Stimulated activated CD8-positive, alpha-beta memory T cell treated with anti-CD3 and anti-CD28 coated beads, Interleukin-4, amount 100 ng/mL, for 1 hour (primary cell): ENCODE measurements at regions not wholly inside any gene's neighbourhood (a gene's known extent, or its start where the extent isn't known, plus 50 kb on each side); places are given as distances from the start of the nearest gene placed in this dataset.

Experiments
- DNase-seq, 2 donors: peaks; one replicate each; pipeline ENCODE4 v3.0.0-alpha.2; 2020; ENCODE audit warnings: low read depth in 2 of 2, low spot score in 1 of 2

GRCh38 chr3:177557548-177557947, 360.3 kb upstream of the TBL1XR1 start:
- DNase-seq, result no peak

- DNase-seq, result no peak
These were observed 364.1 kb upstream of the TBL1XR1 start for GRCh38 chr3:177561365-177561764.

DNA sequence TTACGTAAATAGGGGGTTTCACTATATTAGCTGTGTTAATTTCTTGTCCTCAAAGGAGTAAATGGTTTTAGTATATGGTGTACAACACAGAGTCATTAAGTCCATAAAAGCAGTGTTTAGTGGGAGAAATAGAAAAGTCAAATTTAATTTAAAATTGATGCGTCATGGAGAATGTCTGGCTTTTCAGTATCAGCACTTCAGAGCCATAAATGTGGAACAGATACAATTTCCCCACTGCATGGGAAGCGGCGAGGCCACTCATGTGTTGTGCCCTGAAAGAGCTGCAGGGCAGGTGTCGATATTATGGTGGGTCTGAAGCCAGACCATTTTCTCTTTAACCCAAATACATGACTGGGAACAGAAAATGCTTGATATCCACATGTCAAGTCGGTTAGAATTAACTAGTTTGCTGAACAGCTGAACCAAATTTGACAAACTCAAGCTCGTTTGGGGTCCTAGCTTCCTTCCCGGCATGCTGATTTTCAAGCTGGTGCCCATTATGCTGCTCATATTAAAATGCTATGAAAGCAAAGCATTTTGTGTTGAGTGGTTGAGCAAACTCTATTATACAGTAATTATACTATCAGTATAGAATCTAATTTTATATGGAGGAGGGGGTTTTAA, 364.6 kb upstream of the TBL1XR1 start:
- DNase-seq, result no peak

- DNase-seq, result no peak
These were observed 366.0 kb upstream of the TBL1XR1 start for GRCh38 chr3:177563243-177563780.

GRCh38 chr3:177563792-177564191, 366.5 kb upstream of the TBL1XR1 start:
- no peak for DNase-seq

- DNase-seq, result no peak
These were observed 368.7 kb upstream of the TBL1XR1 start for GRCh38 chr3:177565981-177566380.

- no peak for DNase-seq
These were observed 370.6 kb upstream of the TBL1XR1 start for GRCh38 chr3:177567833-177568232.

DNA sequence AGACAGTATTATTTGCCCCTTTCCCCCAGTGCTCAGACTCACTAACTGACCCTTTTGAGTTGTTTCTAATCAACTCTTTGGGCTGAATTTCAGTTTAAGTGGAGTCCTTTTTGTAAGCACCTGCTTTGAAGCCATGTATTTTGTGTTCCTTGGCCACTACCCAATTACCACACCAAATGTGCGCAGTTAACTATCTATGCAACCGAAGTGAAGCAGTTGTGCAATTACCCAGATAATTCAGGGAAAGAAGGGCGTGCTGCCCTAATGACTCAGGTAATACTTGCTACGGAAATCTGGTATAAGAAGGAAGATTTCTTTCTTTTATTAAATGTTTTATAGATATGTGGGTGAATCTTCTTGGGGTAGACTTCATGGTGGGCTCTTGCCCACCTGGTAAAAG, 371.9 kb upstream of the TBL1XR1 start:
- DNase-seq, result no peak

DNA sequence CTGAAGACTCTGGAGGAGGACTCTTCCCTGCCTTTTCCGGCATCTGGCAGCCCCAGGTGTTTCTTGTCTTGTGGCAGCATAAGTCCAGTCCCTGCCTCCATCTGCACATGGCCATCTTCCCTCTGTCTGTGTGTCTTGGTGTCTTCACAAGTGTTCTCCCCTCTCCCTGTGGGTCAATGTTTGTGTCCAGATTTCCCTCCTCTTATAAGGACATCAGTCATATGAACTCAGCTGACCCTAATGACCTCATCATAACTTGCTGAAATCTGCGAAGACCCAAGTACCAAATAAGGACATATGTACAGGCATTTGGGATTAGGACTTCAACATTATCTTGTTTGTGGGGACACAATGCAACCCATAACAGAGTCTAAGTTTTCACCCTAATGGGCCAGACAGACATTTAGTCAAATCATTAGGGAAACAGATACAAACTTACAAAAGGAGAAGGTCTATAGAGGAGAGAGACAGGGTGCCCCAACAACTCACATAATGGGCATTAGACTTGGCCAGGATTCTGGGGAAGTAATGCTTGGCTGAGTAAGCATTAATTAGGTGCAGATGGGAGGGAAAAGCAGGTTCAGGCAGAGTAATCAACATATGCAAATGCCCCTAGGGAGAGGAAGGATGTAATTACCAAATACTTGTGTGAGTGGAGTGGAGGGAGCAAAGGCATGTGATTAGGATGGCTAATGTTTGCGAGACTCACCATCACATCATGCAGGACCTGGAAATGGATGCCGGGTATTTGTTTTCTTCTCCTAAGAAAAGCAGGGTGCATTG, 372.8 kb upstream of the TBL1XR1 start:
- DNase-seq, result no peak

DNA sequence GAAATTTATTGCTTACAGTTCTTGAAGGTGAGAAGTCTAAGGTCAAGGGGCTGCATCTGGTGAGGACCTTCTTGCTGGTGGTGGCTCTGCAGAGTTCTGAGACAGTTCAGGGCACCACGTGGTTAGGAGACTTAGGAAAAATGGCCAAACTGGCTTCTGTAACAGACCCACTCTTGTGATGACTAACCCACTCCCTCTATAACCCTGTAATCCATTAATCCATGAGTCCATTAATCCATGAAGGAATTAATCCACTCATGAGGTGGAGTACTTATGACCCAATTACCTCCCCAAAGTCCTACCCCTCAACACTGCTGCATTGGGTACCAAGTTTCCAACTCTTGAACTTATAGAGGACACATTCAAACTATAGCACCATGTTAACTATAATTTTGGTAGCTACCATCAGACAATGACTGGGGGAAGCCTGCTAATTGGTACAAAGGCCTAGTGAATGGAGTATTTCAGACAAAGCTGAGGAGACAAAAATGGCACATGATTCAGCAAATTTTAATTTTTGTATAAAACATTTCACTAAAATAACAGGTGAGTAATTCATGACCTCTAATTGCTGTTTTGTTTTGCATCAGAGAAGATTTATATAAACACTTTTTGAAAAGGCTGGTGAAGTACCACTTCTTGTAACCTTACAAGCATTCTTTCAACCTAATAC, 374.1 kb upstream of the TBL1XR1 start:
- DNase-seq, result no peak

- DNase-seq, result no peak
These were observed 374.6 kb upstream of the TBL1XR1 start for GRCh38 chr3:177571944-177572315.

DNA sequence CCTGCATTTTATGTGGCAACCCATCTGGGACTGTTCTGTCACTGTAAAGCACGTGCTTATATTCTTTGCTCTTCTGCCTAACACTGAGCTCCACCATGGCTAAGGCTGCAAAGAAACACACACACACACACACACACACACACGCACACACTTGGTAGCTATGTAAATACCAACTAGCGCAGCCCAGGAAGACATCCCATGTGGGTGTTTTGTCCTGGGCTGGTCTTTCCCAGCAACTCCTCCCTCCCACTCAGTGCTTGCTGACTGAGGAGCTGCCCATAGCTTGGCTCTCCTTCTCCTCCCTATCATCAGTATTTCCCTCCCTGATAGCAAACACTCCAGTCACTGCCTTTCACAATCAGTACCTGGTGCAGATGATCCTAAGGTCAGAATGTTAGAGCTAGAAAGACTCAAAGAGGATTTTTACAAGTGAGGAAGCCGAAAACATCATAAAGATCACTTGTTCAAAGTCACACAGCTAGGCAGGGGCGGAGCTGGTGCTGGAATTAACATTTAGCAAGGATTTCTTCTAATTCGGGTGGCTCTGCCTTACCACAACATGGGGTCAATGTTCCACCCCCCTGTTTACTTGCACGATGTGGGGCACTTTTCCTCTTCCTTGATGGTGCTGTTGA, 377.1 kb upstream of the TBL1XR1 start:
- no peak for DNase-seq

- DNase-seq, result no peak
These were observed 379.5 kb upstream of the TBL1XR1 start for GRCh38 chr3:177576746-177577145.

DNA sequence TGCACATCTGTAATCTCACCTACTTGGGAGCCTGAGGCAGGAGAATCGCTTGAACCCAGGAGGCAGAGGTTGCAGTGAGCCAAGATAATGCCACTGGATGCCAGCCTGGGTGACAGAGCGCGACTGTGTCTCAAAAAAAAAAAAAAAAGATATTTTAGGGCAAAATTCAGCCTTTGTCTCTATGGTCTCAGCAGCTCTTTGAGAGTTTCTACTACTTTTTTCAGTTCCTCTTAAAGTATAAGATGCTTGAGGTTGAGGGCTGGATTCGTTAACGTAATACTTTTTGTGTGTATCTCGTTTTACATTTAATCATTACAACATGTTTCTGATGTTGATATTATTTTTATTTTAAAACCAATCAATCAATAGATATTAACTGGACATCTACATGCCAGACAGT, 381.2 kb upstream of the TBL1XR1 start:
- no peak for DNase-seq

- DNase-seq, result no peak
These were observed 382.1 kb upstream of the TBL1XR1 start for GRCh38 chr3:177579419-177579818.

DNA sequence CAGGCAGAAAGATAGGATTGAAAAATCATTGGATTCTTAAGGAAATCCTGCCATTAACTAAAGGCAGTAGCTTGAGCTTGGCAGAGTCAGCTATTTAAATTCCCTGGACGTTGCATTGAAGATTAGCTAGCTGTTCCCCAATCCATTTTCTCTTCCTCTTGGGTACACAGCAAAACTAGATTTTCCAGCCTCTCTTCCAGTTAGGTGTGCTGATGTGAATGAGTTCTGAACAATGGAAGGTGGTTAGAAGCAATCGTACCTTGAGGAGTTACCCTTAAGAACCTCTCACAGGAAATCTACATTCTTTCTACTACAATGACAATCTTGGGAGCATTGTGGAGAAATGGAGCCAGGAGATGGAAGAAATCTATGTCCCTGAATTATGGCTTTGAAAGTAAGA, 383.2 kb upstream of the TBL1XR1 start:
- DNase-seq, result no peak

DNA sequence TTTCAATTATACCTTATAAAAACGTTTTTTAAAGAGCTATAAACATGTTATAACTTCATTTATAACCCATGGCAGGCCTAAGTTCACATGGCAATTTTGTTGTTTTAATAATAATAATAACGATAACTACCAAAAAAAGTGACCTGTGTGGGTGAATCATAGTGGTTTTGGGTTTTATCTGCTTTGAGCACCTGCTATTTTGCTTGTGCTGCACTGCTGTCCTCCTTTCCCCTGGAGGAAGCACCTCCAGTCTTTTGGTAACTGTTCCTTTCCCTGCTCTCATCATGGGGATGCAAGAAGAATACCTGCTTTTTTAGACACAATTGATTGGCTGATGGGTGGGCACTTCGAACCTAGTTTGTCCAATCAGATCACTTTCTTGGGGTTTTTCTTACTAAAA, 388.0 kb upstream of the TBL1XR1 start:
- no peak for DNase-seq

DNA sequence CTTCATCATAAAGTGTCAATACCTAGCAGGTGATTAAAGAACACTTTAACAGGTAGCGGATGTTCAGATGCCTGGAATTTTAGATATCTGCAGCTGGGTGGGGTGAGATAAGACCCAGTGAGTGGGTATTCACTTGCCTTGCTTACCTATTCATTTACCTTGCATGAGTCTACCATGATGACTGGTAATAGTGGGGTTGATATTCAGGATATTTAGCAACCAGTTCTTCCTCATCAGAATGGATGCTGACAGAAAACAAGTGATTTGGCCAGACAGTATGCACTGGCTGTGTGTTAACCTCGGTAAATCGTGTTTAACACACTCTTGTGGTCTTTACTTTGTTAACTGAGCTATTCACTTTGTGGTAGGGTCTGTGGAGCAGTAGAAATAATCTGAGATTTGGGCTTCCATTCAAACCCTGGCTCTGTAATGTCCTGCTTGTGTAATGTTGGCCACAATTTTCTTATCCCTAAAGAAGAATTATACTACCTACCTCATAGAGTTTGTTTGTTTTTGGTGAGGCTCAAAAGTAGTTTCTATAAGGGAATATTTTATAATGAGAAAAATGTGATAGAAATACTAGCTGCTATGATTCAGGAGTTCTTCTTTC, 391.9 kb upstream of the TBL1XR1 start:
- no peak for DNase-seq

GRCh38 chr3:177589911-177590381, 392.7 kb upstream of the TBL1XR1 start:
- DNase-seq, result no peak

- DNase-seq, result no peak
These were observed 393.5 kb upstream of the TBL1XR1 start for GRCh38 chr3:177590826-177591225.

DNA sequence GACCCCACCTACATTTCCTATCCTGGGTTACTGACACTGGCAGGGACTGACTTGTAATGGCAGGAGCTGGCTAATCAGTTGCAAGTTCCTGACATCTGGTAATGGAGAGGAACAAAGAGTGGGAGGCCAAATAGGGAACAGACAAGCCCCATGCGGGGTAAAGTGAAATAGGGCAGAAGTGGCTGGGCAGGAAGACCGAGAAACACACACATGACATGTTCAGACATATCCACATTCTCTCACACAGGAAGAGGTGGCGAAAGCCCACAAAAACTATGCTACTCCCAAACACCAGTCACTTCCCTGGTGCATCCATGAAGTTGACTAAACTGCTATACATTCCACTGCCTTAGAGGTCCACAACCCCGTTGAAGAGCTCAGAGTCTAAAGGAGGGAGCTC, 394.1 kb upstream of the TBL1XR1 start:
- DNase-seq, result no peak
